Inferior parietal cortex (tissue), 1 donor: ENCODE measurements at regions not wholly inside any gene's neighbourhood (a gene's known extent, or its start where the extent isn't known, plus 50 kb on each side); places are given as distances from the start of the nearest gene placed in this dataset.

Source experiments
- DNase-seq: peaks from one replicate; pipeline ENCODE4 v3.0.0-alpha.2; 2016; ENCODE audit errors: extremely low spot score

- DNase-seq, result no peak
Observed at GRCh38 chr12:92360543-92360942, 214.9 kb upstream of the BTG1 start.

- no peak for DNase-seq
Observed at GRCh38 chr12:92359581-92360209, 214.0 kb upstream of the BTG1 start.

- DNase-seq, result no peak
Observed at GRCh38 chr12:92357584-92358261, 212.1 kb upstream of the BTG1 start.

GRCh38 chr12:92356425-92356824 is 210.8 kb upstream of the BTG1 start:
- DNase-seq, result no peak

- DNase-seq, result no peak
Observed at GRCh38 chr12:92349635-92350034, 204.0 kb upstream of the BTG1 start.

- no peak for DNase-seq
Observed at GRCh38 chr12:92342574-92342973, 196.9 kb upstream of the BTG1 start.

GRCh38 chr12:92341065-92341668 is 195.5 kb upstream of the BTG1 start:
- no peak for DNase-seq

- DNase-seq, result no peak
Observed at GRCh38 chr12:92340441-92341064, 194.9 kb upstream of the BTG1 start.

- DNase-seq, result no peak
Observed at GRCh38 chr12:92340003-92340402, 194.4 kb upstream of the BTG1 start.

- DNase-seq, result no peak
Observed at GRCh38 chr12:92339198-92339821, 193.7 kb upstream of the BTG1 start.

- DNase-seq, result no peak
Observed at GRCh38 chr12:92338671-92339070, 193.0 kb upstream of the BTG1 start.

GRCh38 chr12:92338102-92338501 is 192.5 kb upstream of the BTG1 start:
- no peak for DNase-seq

- DNase-seq, result no peak
Observed at GRCh38 chr12:92337128-92337527, 191.5 kb upstream of the BTG1 start.

GRCh38 chr12:92336641-92337040 is 191.0 kb upstream of the BTG1 start:
- no peak for DNase-seq

- DNase-seq, result no peak
Observed at GRCh38 chr12:92335831-92336230, 190.2 kb upstream of the BTG1 start.

- no peak for DNase-seq
Observed at GRCh38 chr12:92334552-92334951, 188.9 kb upstream of the BTG1 start.

- DNase-seq, result no peak
Observed at GRCh38 chr12:92332552-92332951, 186.9 kb upstream of the BTG1 start.

GRCh38 chr12:92331383-92331782 is 185.7 kb upstream of the BTG1 start:
- no peak for DNase-seq

GRCh38 chr12:92330654-92331053 is 185.0 kb upstream of the BTG1 start:
- no peak for DNase-seq

GRCh38 chr12:92326877-92327276 is 181.2 kb upstream of the BTG1 start:
- DNase-seq, result no peak

- DNase-seq, result no peak
Observed at GRCh38 chr12:92324849-92325500, 179.3 kb upstream of the BTG1 start.

- no peak for DNase-seq
Observed at GRCh38 chr12:92312463-92312964, 166.9 kb upstream of the BTG1 start.
